ENCODE measurements at regions not wholly inside any gene's neighbourhood (a gene's known extent, or its start where the extent isn't known, plus 50 kb on each side); places are given as distances from the start of the nearest gene placed in this dataset.
A peak's percentile ranks its signal among the peaks of the same experiment; 100 is the strongest.

DNA sequence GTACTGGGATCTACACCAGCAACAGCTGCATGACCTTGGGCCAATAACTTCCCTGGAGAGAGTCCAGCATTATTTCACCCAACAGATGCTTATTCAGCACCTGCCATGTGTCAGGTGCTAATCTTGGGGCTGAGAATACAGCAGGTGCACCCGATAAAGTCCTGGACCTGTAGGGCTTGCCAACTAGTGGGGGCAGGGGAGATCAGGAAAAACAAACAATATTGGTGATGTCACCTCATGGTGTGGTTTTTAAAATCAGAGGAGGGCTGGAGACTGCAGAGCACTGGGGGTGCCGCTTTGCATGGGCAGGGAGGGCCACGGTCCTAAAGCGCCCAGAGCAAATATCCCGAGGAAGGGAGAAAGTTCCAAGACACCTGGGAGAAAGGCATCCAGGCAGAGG, 218.8 kb downstream of the C16orf95 start:
- DNase-seq (ENCODE audit: extremely low spot score in 2 of 2): peak in 1 of 2 donors; percentile 25
- no peak for TF ChIP-seq POLR2AphosphoS5 (IDR thresholded peaks at IDR 0.05; ENCODE audit: insufficient read depth in 1 of 2, low read depth in 1 of 2)
- TF ChIP-seq POLR2A (IDR thresholded peaks at IDR 0.05): no peak
- TF ChIP-seq, protein P1, sequence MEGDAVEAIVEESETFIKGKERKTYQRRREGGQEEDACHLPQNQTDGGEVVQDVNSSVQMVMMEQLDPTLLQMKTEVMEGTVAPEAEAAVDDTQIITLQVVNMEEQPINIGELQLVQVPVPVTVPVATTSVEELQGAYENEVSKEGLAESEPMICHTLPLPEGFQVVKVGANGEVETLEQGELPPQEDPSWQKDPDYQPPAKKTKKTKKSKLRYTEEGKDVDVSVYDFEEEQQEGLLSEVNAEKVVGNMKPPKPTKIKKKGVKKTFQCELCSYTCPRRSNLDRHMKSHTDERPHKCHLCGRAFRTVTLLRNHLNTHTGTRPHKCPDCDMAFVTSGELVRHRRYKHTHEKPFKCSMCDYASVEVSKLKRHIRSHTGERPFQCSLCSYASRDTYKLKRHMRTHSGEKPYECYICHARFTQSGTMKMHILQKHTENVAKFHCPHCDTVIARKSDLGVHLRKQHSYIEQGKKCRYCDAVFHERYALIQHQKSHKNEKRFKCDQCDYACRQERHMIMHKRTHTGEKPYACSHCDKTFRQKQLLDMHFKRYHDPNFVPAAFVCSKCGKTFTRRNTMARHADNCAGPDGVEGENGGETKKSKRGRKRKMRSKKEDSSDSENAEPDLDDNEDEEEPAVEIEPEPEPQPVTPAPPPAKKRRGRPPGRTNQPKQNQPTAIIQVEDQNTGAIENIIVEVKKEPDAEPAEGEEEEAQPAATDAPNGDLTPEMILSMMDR (IDR thresholded peaks at IDR 0.05): no peak
- Histone ChIP-seq H3K27me3 (no peaks in the 10 kb centered on the region), H3K4me1 (no peaks in the 10 kb centered on the region), H3K36me3 (no peaks in the 10 kb centered on the region), H3K9me3 (no peaks in the 10 kb centered on the region), H3K4me3 (no peak overlapping the region), H3K27ac (no peak overlapping the region)
- intact Hi-C loops (cut with DNase I): no loop called here

DNA sequence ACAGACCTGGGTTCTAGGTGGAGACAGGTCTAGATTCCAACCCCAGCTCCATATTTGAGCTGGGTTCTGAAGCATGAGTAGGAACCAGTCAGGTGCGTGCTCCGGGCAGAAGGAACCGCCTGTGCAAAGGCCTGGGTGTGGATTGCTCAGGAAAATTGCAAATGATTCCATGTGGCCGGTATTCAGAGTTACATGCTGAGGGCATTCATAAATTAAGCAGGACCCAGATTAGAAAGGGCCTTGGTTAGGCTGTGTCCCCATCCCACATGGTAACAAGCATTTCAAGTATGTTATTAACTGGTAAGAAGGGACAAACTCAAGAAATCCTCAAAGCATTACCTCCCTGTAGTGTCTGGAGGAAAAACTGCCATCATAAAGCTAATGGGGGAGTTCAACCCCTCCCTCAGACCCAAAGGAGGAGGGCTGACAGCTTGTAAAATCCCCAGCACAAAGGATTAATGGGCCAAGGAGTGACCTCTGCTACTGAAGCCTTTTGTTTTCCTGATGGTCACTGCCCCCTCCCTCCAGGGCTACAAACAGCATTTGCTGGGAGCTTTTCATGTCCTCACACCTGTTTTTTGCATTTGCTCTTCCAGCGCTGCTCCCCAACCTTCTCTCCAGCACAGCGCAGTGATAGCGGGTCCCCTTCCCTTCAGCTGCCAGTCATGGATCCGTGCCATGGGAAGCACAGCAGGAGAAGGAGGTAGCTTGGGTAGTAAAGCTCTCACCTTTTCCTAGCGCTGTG, 218.0 kb downstream of the C16orf95 start:
- H3K27me3 ChIP-seq: no peaks in the 10 kb centered on the region
- TF ChIP-seq POLR2A (IDR thresholded peaks at IDR 0.05): no peak
- TF ChIP-seq, protein P1 (IDR thresholded peaks at IDR 0.05): no peak
- TF ChIP-seq POLR2AphosphoS5 (IDR thresholded peaks at IDR 0.05; ENCODE audit: insufficient read depth in 1 of 2, low read depth in 1 of 2): no peak
- H3K4me1 ChIP-seq: no peaks in the 10 kb centered on the region
- DNase-seq (ENCODE audit: extremely low spot score in 2 of 2): peak in 1 of 2 donors; percentile 11
- no peaks in the 10 kb centered on the region for H3K36me3 ChIP-seq
- no peak overlapping the region for H3K27ac ChIP-seq
- no peak overlapping the region for H3K4me3 ChIP-seq
- intact Hi-C loops (cut with DNase I): no loop called here
- no peaks in the 10 kb centered on the region for H3K9me3 ChIP-seq

DNA sequence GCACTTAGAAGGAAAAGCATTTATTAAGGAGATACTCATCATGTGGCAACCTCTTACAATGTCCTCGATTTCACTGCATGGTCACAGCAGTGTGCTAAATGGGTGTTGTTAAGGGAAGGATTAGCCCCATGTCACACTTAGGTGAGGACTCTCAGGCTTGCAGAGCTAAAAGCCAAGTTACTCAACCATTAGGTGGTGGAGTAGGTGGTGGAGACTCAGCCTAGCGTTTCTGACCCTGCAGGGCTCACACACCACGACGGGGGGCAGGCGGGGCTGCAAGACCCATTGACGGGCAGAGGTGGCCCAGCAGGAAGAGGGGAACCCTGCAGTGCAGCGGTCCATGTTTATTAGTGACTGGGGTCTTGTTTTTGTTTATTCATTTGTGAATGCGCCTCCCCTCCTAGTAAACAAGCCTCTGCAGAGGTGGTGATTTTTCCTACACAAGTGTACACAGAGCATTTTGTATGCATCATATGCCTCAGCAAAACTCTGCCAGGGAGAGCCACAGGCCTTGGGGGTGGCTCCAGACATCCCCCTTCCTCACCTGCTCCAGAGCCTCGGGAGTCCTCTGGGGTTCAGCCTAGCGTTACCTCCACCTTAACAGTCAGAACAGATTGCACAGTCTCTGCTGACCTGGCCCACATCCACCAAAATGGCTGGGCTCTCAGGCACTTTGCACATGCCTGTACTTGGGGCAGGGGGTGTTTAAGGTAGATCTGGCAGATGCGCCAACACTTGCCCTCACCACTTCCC, 216.7 kb downstream of the C16orf95 start:
- no peak for DNase-seq (ENCODE audit: extremely low spot score in 2 of 2)
- intact Hi-C loops (cut with DNase I): no loop called here
- Histone ChIP-seq H3K36me3 (no peaks in the 10 kb centered on the region), H3K4me1 (no peaks in the 10 kb centered on the region), H3K4me3 (no peak overlapping the region), H3K27me3 (no peaks in the 10 kb centered on the region), H3K27ac (no peak overlapping the region), H3K9me3 (no peaks in the 10 kb centered on the region)
- TF ChIP-seq, protein P1 (IDR thresholded peaks at IDR 0.05): no peak
- TF ChIP-seq POLR2A (IDR thresholded peaks at IDR 0.05) (no peak), POLR2AphosphoS5 (IDR thresholded peaks at IDR 0.05; ENCODE audit: insufficient read depth in 1 of 2, low read depth in 1 of 2) (no peak)

DNA sequence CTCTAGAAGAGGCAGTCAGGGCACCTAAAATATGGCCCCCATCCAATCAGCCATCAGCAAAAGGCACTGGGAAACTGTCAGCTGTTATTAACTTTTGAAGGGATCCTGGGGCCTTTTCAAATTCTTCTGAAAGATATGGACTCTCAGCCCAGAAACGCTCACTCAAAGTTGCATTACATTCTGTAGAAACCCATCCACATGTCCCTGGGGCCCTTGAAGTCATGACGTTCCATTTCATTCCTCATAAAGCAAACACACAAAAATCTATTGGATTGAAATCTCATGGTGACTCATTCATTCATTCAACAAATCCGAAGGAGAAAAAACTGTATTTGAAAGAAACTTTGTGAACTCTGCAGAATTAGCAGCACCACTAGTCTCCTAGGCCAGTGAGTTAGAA, 215.3 kb downstream of the C16orf95 start:
- H3K9me3 ChIP-seq: no peaks in the 10 kb centered on the region
- H3K36me3 ChIP-seq: no peaks in the 10 kb centered on the region
- intact Hi-C loops (cut with DNase I): no loop called here
- no peak for DNase-seq (ENCODE audit: extremely low spot score in 2 of 2)
- TF ChIP-seq, protein P1 (IDR thresholded peaks at IDR 0.05): no peak
- TF ChIP-seq POLR2A (IDR thresholded peaks at IDR 0.05): no peak
- no peak for TF ChIP-seq POLR2AphosphoS5 (IDR thresholded peaks at IDR 0.05; ENCODE audit: insufficient read depth in 1 of 2, low read depth in 1 of 2)
- H3K4me1 ChIP-seq: no peaks in the 10 kb centered on the region
- H3K27ac ChIP-seq: no peak overlapping the region
- no peaks in the 10 kb centered on the region for H3K27me3 ChIP-seq
- no peak overlapping the region for H3K4me3 ChIP-seq

DNA sequence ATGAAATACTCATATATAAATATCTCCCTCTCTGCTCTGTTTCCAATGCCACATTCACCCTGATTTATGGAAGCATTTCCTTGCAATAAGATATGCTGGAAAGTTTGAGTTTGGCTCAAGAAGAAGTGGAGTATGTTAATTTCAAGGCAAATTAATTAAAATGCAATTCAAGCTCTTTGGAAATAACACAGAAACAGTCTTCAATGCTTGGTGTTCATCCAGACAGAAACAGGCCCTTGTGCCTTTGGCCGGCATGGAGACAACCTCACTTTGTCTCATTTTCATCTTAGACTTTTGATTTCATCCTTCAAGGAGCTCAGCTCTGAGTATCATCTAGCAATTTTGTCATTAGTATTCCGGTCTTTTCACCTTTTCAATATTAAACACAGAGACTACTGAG, 210.0 kb downstream of the C16orf95 start:
- Histone ChIP-seq H3K4me1 (no peaks in the 10 kb centered on the region), H3K9me3 (no peaks in the 10 kb centered on the region), H3K36me3 (no peaks in the 10 kb centered on the region), H3K4me3 (no peak overlapping the region), H3K27ac (no peak overlapping the region), H3K27me3 (no peaks in the 10 kb centered on the region)
- intact Hi-C loops (cut with DNase I): no loop called here
- no peak for TF ChIP-seq POLR2AphosphoS5 (IDR thresholded peaks at IDR 0.05; ENCODE audit: insufficient read depth in 1 of 2, low read depth in 1 of 2)
- TF ChIP-seq, protein P1 (IDR thresholded peaks at IDR 0.05): no peak
- TF ChIP-seq POLR2A (IDR thresholded peaks at IDR 0.05): no peak
- DNase-seq (ENCODE audit: extremely low spot score in 2 of 2): no peak

Data from vagina (tissue), 2 donors.